ENCODE measurements at regions not wholly inside any gene's neighbourhood (a gene's known extent, or its start where the extent isn't known, plus 50 kb on each side); places are given as distances from the start of the nearest gene placed in this dataset.

DNA sequence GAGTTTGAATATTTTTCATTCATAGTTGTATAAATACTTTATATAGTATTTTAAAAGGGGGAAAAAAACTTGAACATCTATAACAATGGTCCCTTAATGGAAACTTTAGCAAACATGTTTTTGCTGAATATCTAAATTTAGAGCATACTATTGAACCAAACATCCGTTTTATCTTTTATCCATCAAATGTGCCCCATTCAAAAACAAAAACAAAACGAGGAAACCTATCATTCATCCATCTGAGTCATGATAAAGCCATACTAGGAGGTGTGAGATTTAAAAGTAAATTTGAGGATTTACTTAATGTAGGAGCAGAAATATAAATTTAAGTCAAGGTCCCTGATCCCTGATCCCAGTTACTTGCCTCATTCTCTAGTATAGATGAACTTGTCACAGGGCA lies 463.6 kb upstream of the MDFIC2 start:
- no peak for FAIRE-seq
- no peak for DNase-seq (ENCODE audit: insufficient read length, low spot score)
- TF ChIP-seq, protein P1, sequence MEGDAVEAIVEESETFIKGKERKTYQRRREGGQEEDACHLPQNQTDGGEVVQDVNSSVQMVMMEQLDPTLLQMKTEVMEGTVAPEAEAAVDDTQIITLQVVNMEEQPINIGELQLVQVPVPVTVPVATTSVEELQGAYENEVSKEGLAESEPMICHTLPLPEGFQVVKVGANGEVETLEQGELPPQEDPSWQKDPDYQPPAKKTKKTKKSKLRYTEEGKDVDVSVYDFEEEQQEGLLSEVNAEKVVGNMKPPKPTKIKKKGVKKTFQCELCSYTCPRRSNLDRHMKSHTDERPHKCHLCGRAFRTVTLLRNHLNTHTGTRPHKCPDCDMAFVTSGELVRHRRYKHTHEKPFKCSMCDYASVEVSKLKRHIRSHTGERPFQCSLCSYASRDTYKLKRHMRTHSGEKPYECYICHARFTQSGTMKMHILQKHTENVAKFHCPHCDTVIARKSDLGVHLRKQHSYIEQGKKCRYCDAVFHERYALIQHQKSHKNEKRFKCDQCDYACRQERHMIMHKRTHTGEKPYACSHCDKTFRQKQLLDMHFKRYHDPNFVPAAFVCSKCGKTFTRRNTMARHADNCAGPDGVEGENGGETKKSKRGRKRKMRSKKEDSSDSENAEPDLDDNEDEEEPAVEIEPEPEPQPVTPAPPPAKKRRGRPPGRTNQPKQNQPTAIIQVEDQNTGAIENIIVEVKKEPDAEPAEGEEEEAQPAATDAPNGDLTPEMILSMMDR (IDR thresholded peaks at IDR 0.05; ENCODE audit: insufficient read depth, missing control alignments) = no peak

DNA sequence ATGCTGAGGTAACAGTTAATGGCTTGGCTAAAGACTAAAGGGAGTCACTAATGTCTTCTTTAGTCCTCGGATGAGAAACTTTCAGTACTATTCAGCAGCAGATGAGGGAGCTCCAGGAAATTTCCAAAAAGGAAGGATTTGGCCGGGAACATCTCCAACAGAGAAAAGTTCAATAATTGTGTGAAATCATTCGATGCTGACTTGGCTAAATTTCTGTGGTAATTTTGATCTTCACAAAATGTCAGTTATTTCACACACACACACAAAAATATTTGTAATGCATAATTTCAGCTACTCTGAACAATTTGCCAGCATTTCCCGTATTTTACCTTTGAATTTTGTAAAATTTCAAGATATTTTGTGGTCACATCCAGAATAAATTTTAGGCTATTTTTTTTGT lies 462.8 kb upstream of the MDFIC2 start:
- DNase-seq (ENCODE audit: insufficient read length, low spot score) (no peak), FAIRE-seq (no peak)
- TF ChIP-seq, protein P1 (IDR thresholded peaks at IDR 0.05; ENCODE audit: insufficient read depth, missing control alignments) = no peak

DNA sequence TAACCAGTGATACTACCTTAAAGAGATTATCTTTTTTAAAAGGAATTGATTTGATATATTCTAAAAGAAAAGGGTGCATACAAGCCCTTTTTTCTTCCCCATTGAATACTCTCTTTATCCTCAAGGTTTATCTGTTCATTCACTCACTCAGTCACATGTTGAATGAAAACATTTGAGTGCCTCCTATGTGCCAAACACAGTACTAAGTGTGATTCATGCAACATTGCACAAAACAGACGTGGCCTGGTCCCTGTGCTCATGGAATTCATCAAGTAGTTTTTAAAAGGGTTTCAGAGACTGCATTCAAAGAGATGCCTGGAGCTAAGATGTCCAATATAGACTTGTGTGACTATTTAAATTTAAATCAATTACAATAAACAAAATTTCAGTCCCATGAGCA lies 462.2 kb upstream of the MDFIC2 start:
- no peak for FAIRE-seq
- TF ChIP-seq, protein P1 (IDR thresholded peaks at IDR 0.05; ENCODE audit: insufficient read depth, missing control alignments) = no peak
- no peak for DNase-seq (ENCODE audit: insufficient read length, low spot score)

DNA sequence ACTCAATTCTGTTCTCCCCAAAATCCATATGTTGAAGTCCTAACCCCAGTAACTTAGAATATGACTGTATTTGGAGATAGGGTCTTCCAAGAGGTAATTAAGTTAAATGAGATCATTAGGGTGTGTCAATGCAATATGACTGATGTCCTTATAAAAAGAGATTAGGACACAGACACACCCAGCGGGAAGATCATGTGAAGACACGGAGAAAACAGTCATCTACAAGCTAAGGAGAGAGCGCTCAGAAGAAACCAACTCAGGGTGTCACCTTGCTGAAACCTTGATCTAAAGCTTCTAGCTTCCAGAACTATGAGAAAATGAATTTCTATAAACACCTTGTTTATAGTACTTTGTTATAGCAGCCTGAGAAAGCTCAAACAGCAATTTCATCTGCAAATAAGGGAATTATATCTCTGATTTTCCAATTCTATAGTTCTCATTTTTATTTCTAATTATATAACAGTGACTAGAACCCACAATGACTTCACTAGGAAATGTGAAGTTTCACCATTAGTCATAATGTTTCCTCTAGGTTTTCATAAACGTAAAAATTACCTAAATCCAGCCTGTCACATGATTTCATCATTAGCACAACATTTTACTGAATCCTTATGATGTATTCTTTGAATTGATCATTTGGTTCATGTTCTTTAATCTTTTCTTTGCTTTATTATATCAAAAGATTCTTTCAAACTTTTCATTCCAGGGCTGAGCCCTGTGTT lies 459.1 kb upstream of the MDFIC2 start:
- FAIRE-seq (no peak), DNase-seq (ENCODE audit: insufficient read length, low spot score) (no peak)
- TF ChIP-seq, protein P1 (IDR thresholded peaks at IDR 0.05; ENCODE audit: insufficient read depth, missing control alignments) = no peak

DNA sequence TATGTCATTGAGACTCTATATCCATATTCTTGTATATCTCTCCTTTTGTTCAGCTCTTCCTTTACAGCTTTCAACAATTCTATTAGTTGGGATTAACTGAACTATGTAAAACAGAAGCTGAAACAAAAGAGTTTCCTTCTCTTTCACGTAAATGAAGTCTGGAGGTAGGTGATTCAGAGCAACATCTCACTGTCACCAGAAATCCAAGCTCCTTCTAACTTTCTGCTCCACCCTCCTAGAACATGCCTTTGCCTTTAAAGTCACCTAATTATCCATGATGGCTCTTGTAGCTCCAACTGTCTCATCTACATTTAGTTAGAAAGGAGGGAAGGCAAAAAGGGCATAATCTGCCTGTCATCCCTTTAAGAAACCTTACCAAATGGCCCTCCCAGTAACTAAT lies 458.2 kb upstream of the MDFIC2 start:
- DNase-seq (ENCODE audit: insufficient read length, low spot score) = no peak
- no peak for FAIRE-seq
- TF ChIP-seq, protein P1 (IDR thresholded peaks at IDR 0.05; ENCODE audit: insufficient read depth, missing control alignments) = no peak

DNA sequence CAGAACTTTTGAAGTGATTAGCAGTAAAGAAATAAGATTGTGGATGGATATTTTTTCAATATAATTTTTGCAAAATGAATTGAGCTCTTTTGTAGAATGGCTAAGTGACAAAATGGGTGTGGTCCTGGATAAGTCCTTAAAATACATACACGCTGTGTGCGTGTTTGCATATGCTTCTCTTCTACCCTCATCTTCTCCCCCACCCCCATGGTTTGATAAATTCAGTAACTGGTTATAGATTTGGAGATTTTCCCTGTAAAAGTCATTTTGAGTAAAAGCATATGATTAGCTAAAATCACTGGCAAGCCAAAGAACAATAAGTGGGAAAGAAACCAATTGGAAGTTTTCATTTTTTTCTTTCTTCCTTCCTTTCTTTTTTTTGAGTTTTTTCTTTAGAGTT lies 453.9 kb upstream of the MDFIC2 start:
- no peak for FAIRE-seq
- DNase-seq (ENCODE audit: insufficient read length, low spot score) = no peak
- TF ChIP-seq, protein P1 (IDR thresholded peaks at IDR 0.05; ENCODE audit: insufficient read depth, missing control alignments) = no peak

DNA sequence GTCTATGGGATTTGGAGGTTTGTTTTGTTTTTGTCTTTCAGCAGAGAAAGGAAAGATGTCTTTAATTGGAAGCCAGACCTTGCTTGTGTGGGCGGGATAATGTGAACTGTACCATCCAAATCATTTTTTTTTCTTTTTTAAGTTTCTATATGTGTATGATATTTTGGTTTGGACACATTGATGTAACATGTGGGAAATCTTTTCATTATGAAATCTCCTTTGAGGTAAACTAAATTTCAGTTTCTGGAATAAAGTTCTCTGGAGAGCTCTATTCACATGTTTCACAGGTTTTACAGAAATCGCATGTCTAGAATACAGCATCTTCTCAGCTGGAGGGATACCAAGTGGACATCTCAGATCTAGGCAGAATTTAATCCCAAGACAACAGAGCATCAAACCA lies 451.5 kb upstream of the MDFIC2 start:
- DNase-seq (ENCODE audit: insufficient read length, low spot score) (no peak), FAIRE-seq (no peak)
- TF ChIP-seq, protein P1 (IDR thresholded peaks at IDR 0.05; ENCODE audit: insufficient read depth, missing control alignments) = no peak

Data from D721Med (cell line).